GM19023 (cell line): ENCODE measurements at regions not wholly inside any gene's neighbourhood (a gene's known extent, or its start where the extent isn't known, plus 50 kb on each side); places are given as distances from the start of the nearest gene placed in this dataset.
A peak's percentile ranks its signal among the peaks of the same experiment; 100 is the strongest.

Experiments
- ATAC-seq: cut with Tn5 transposase; IDR thresholded peaks from one replicate; pipeline ENCODE4 v1.9.1; 2021; ENCODE audit warnings: mild to moderate bottlenecking, moderate library complexity; ENCODE audit not compliant: unreplicated experiment

- no peak for ATAC-seq
Observed at GRCh38 chr12:24244231-24244630, 294.8 kb upstream of the SOX5 start.

- ATAC-seq, result no peak
Observed at GRCh38 chr12:24240707-24241106, 291.2 kb upstream of the SOX5 start.

GRCh38 chr12:24233519-24234246 lies 284.2 kb upstream of the SOX5 start:
- ATAC-seq, result no peak

GRCh38 chr12:24232531-24232930 lies 283.1 kb upstream of the SOX5 start:
- ATAC-seq, result no peak

- ATAC-seq, result peak; percentile 72
Observed at GRCh38 chr12:24231298-24231697, 281.8 kb upstream of the SOX5 start.

- ATAC-seq, result no peak
Observed at GRCh38 chr12:24230061-24230701, 280.7 kb upstream of the SOX5 start.

GRCh38 chr12:24229031-24229700 lies 279.7 kb upstream of the SOX5 start:
- ATAC-seq, result no peak

- ATAC-seq, result no peak
Observed at GRCh38 chr12:24228371-24228770, 278.9 kb upstream of the SOX5 start.

GRCh38 chr12:24227551-24227950 lies 278.1 kb upstream of the SOX5 start:
- no peak for ATAC-seq

- no peak for ATAC-seq
Observed at GRCh38 chr12:24226745-24227350, 277.4 kb upstream of the SOX5 start.

GRCh38 chr12:24224401-24224800 lies 274.9 kb upstream of the SOX5 start:
- ATAC-seq, result no peak

- ATAC-seq, result no peak
Observed at GRCh38 chr12:24223926-24224325, 274.5 kb upstream of the SOX5 start.

- ATAC-seq, result no peak
Observed at GRCh38 chr12:24222968-24223367, 273.5 kb upstream of the SOX5 start.

GRCh38 chr12:24212496-24212895 lies 263.0 kb upstream of the SOX5 start:
- ATAC-seq, result no peak

- no peak for ATAC-seq
Observed at GRCh38 chr12:24206621-24207020, 257.2 kb upstream of the SOX5 start.

GRCh38 chr12:24201258-24201970 lies 251.9 kb upstream of the SOX5 start:
- ATAC-seq, result peak; percentile 43

GRCh38 chr12:24200010-24200409 lies 250.5 kb upstream of the SOX5 start:
- no peak for ATAC-seq

GRCh38 chr12:24198936-24199671 lies 249.6 kb upstream of the SOX5 start:
- ATAC-seq, result peak; percentile 35

GRCh38 chr12:24198070-24198469 lies 248.6 kb upstream of the SOX5 start:
- ATAC-seq, result no peak

- ATAC-seq, result no peak
Observed at GRCh38 chr12:24197532-24197931, 248.1 kb upstream of the SOX5 start.
